Neural crest cell (in vitro differentiated cells): ENCODE measurements at regions not wholly inside any gene's neighbourhood (a gene's known extent, or its start where the extent isn't known, plus 50 kb on each side); places are given as distances from the start of the nearest gene placed in this dataset.
"Not testable (repeated sequence)": the region's sequence is repeated elsewhere in the genome, so short reads cannot be mapped to it uniquely, and the experiment has no call there.

Experiments
- DNase-seq: peaks from one replicate; pipeline ENCODE4 v3.0.0; 2021; ENCODE audit warnings: low read depth, mixed read lengths, low spot score
- H3K27ac Mint-ChIP-seq: one replicate; pipeline ENCODE4 v1.8.0; 2021; ENCODE audit warnings: mild to moderate bottlenecking, mixed read lengths; ENCODE audit not compliant: unreplicated experiment
- H3K27me3 Mint-ChIP-seq: 2 replicates; pipeline ENCODE4 v1.8.0; 2021; ENCODE audit warnings: low read depth, mild to moderate bottlenecking, mixed read lengths
- H3K36me3 Mint-ChIP-seq: 2 replicates; pipeline ENCODE4 v1.8.0; 2021; ENCODE audit warnings: low read depth, mild to moderate bottlenecking, mixed read lengths
- H3K4me1 Mint-ChIP-seq: 2 replicates; pipeline ENCODE4 v1.8.0; 2021; ENCODE audit warnings: mixed read lengths
- H3K4me3 Mint-ChIP-seq: one replicate; pipeline ENCODE4 v1.8.0; 2021; ENCODE audit warnings: mild to moderate bottlenecking, mixed read lengths
- H3K9me3 Mint-ChIP-seq: 2 replicates; pipeline ENCODE4 v1.8.0; 2021; ENCODE audit warnings: mixed read lengths
- TF ChIP-seq, protein P1 (sequence below): fragments of 200-600 bp; sonication (generic); conservative IDR thresholded peaks from 2 replicates; pipeline ENCODE4 v1.5.0; 2021; ENCODE audit warnings: antibody characterized with exemption, mild to moderate bottlenecking

DNA sequence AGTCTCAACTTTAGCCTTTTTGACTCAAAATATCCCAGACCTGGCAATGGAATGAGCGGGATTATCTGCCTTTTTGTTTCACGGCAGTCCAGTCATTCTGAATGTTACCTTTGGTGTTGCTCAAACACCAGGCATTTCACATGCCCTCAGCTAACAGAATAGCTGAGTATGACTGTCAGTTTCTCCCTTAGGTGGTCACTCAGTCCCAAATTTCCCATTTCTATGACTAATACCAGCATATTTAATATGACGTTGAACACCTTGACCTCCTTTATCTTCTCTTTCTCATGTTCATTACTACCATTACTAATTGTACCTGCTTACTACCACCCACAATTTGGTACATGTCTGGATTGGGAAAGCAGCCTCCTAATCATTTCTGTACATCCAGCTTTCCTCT is 65.2 kb downstream of the EDN1 start:
- peaks cover 6% of the 10 kb centered on the region for H3K4me1 Mint-ChIP-seq
- no peak overlapping the region for H3K27ac Mint-ChIP-seq
- peaks cover 4% of the 10 kb centered on the region for H3K36me3 Mint-ChIP-seq
- DNase-seq = no peak
- H3K4me3 Mint-ChIP-seq = no peak overlapping the region
- H3K9me3 Mint-ChIP-seq = peaks cover 13% of the 10 kb centered on the region
- no peaks in the 10 kb centered on the region for H3K27me3 Mint-ChIP-seq
- TF ChIP-seq, protein P1, sequence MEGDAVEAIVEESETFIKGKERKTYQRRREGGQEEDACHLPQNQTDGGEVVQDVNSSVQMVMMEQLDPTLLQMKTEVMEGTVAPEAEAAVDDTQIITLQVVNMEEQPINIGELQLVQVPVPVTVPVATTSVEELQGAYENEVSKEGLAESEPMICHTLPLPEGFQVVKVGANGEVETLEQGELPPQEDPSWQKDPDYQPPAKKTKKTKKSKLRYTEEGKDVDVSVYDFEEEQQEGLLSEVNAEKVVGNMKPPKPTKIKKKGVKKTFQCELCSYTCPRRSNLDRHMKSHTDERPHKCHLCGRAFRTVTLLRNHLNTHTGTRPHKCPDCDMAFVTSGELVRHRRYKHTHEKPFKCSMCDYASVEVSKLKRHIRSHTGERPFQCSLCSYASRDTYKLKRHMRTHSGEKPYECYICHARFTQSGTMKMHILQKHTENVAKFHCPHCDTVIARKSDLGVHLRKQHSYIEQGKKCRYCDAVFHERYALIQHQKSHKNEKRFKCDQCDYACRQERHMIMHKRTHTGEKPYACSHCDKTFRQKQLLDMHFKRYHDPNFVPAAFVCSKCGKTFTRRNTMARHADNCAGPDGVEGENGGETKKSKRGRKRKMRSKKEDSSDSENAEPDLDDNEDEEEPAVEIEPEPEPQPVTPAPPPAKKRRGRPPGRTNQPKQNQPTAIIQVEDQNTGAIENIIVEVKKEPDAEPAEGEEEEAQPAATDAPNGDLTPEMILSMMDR = no peak

GRCh38 chr6:12356431-12356830 is 66.3 kb downstream of the EDN1 start:
- no peak for DNase-seq
- Mint-ChIP-seq H3K27me3 (no peaks in the 10 kb centered on the region), H3K4me1 (peaks cover 6% of the 10 kb centered on the region)

DNA sequence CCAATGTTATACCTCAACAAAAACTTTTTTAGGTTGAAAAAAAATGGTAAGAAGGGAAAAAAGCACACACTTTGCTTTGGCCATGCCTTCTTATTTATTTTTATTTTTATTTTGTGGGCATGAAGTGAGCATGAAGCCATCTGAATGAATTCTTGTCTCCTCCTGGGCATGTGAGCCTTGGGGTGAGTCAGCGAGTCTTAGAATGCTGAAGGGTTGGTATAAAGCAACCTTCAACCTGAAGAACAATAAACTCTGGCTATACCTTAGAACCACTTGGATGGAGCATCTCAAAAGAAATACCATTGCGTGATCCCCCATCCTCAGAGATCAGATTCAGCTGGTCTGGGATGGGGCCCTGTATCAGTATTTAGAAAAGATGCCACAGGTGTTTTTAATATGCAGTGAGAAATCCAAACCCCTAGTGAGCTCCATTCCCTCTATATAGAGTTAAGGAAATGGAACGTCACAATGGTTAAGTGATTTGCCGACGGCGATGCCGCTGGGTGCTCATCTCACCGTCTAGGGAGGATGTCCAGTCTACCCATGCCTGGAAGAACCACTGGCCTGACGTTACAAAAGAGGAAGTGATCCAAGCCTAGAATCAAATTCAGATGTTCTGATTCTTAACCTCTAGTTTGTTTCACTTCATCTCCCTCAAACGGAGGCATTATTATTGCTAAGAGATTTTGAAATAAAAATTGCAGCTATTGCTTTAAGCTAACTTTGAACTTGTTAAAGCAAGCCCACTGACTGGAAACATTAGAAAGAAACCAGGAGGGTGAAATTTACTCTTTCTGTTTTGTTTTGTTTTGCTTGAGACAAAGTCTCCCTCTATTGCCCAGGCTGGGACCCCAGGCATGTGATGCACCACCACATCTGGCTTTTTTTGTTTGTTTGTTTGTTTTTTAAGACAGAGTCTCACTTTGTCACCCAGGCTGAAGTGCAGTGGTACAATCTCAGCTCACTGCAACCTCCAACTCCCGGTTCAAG is 67.1 kb downstream of the EDN1 start:
- TF ChIP-seq, protein P1 = no peak
- H3K4me1 Mint-ChIP-seq = peaks cover 6% of the 10 kb centered on the region
- no peaks in the 10 kb centered on the region for H3K27me3 Mint-ChIP-seq
- H3K27ac Mint-ChIP-seq = no peak overlapping the region
- peaks cover 2% of the 10 kb centered on the region for H3K36me3 Mint-ChIP-seq
- H3K4me3 Mint-ChIP-seq = no peak overlapping the region
- peaks cover 6% of the 10 kb centered on the region for H3K9me3 Mint-ChIP-seq
- no peak for DNase-seq

More at GRCh38 chr6:12356431-12356830, 66.3 kb downstream of the EDN1 start:
- Mint-ChIP-seq H3K9me3 (peaks cover 7% of the 10 kb centered on the region), H3K36me3 (peaks cover 4% of the 10 kb centered on the region), H3K27ac (no peak overlapping the region), H3K4me3 (no peak overlapping the region)
- TF ChIP-seq, protein P1 = no peak

GRCh38 chr6:12359036-12359435 is 68.9 kb downstream of the EDN1 start:
- Mint-ChIP-seq H3K4me1 (peaks cover 6% of the 10 kb centered on the region), H3K36me3 (no peaks in the 10 kb centered on the region), H3K27ac (no peak overlapping the region), H3K4me3 (no peak overlapping the region), H3K27me3 (no peaks in the 10 kb centered on the region), H3K9me3 (no peaks in the 10 kb centered on the region)
- DNase-seq = no peak
- TF ChIP-seq, protein P1 = no peak

- TF ChIP-seq, protein P1 = no peak
- peaks cover 6% of the 10 kb centered on the region for H3K4me1 Mint-ChIP-seq
- no peaks in the 10 kb centered on the region for H3K36me3 Mint-ChIP-seq
- H3K27ac Mint-ChIP-seq = no peak overlapping the region
- H3K9me3 Mint-ChIP-seq = no peaks in the 10 kb centered on the region
- no peak overlapping the region for H3K4me3 Mint-ChIP-seq
- no peak for DNase-seq
- H3K27me3 Mint-ChIP-seq = no peaks in the 10 kb centered on the region
These were observed 71.0 kb downstream of the EDN1 start for GRCh38 chr6:12361042-12361765.

- not testable (repeated sequence) for H3K9me3 Mint-ChIP-seq, H3K27ac Mint-ChIP-seq, DNase-seq, H3K27me3 Mint-ChIP-seq, H3K4me1 Mint-ChIP-seq, H3K4me3 Mint-ChIP-seq, H3K36me3 Mint-ChIP-seq
These were observed 73.1 kb downstream of the EDN1 start for GRCh38 chr6:12363277-12363650.
